Upper lobe of left lung (tissue), 4 donors: ENCODE measurements at regions not wholly inside any gene's neighbourhood (a gene's known extent, or its start where the extent isn't known, plus 50 kb on each side); places are given as distances from the start of the nearest gene placed in this dataset.

ENCODE experiments used
- CTCF ChIP-seq, 6 experiments: fragments of 450-650 bp in 4 of 6; fragments of 200-600 bp in 2 of 6; sonication (generic) in 2 of 6; IDR thresholded peaks; one replicate each; pipeline ENCODE4 v1.5.1; 2016 to 2019; ENCODE audit warnings: antibody characterized with exemption in 6 of 6
- EP300 ChIP-seq, 4 donors: sonication (generic); formaldehyde crosslinking; IDR thresholded peaks; one replicate each; pipeline ENCODE4 v1.5.1; 2017; ENCODE audit warnings: antibody characterized with exemption in 4 of 4, control low read depth in 2 of 4

GRCh38 chr3:64909757-64910467 lies 222.1 kb upstream of the ADAMTS9 start:
- no peak for TF ChIP-seq CTCF (IDR thresholded peaks at IDR 0.05)
- no peak for TF ChIP-seq EP300 (IDR thresholded peaks at IDR 0.05)
